Transverse colon (tissue), 4 donors: ENCODE measurements at regions not wholly inside any gene's neighbourhood (a gene's known extent, or its start where the extent isn't known, plus 50 kb on each side); places are given as distances from the start of the nearest gene placed in this dataset.

ENCODE experiments used
- DNase-seq: peaks from one replicate; pipeline ENCODE4 v3.0.0-alpha.2; 2019
- H3K27ac ChIP-seq, 4 donors: fragments of 200-600 bp; sonication (generic); 2 replicates each; pipeline ENCODE4 v1.5.1; 2016 to 2018; ENCODE audit warnings: inconsistent platforms in 4 of 4
- H3K27me3 ChIP-seq: fragments of 200-600 bp; sonication (generic); 2 replicates; pipeline ENCODE4 v1.5.1; 2017; ENCODE audit warnings: inconsistent platforms
- H3K36me3 ChIP-seq, 4 donors: fragments of 200-600 bp; sonication (generic); 2 replicates each; pipeline ENCODE4 v1.5.1; 2017 to 2019; ENCODE audit warnings: inconsistent platforms in 4 of 4
- H3K4me1 ChIP-seq, 4 donors: fragments of 200-600 bp; sonication (generic); 2 replicates each; pipeline ENCODE4 v1.5.1; 2017 to 2020; ENCODE audit warnings: inconsistent platforms in 4 of 4
- H3K4me3 ChIP-seq, 4 donors: fragments of 200-600 bp; sonication (generic); 1 replicate in 1 of 4; 2 replicates in 3 of 4; pipeline versions ENCODE4 v1.5.1 to v1.6.1; 2017 to 2019; ENCODE audit warnings: inconsistent platforms in 4 of 4
- H3K9me3 ChIP-seq, 2 donors: fragments of 200-600 bp; sonication (generic); 2 replicates each; pipeline ENCODE4 v1.5.1; 2017 to 2019; ENCODE audit warnings: inconsistent platforms in 2 of 2
- EP300 ChIP-seq: sonication (generic); formaldehyde crosslinking; IDR thresholded peaks from one replicate; pipeline ENCODE4 v1.6.1; 2017; ENCODE audit warnings: antibody characterized with exemption, low read depth
- POLR2A ChIP-seq: fragments of 450-650 bp; IDR thresholded peaks from one replicate; pipeline ENCODE4 v1.6.1; 2016; ENCODE audit warnings: antibody characterized with exemption, mild to moderate bottlenecking, moderate library complexity
- POLR2AphosphoS5 ChIP-seq, 3 donors: sonication (generic); formaldehyde crosslinking; IDR thresholded peaks; one replicate each; pipeline ENCODE4 v1.6.1; 2016; ENCODE audit warnings: antibody characterized with exemption in 3 of 3
- WGBS, 2 donors: methylation state at CpG; one replicate each; pipeline ENCODE4 v1.1.5; 2018; ENCODE audit warnings: low coverage in 1 of 2; 5-methylcytosine and 5-hydroxymethylcytosine counted together
- in situ Hi-C, 4 donors: fragments of 200-750 bp; cut with MboI; loops; one replicate each; pipeline versions ENCODE4 v1.15.0 to v1.15.1; 2017; ENCODE audit warnings: low sequenced_read_pairs in 3 of 4, low pct_ligation_motif_present in 1 of 4, low pct_unique_long_range_greater_than_20kb in 1 of 4
- intact Hi-C: fragments of 100-400 bp; cut with DNase I; formaldehyde crosslinking; loops from one replicate; pipeline ENCODE4 v1.15.1; 2023; ENCODE audit warnings: low total_unique reads
- TF ChIP-seq, protein P1 (sequence below), 5 experiments: fragments of 200-600 bp in 3 of 5; fragments of 450-650 bp in 2 of 5; sonication (generic) in 3 of 5; IDR thresholded peaks; 1 replicate in 2 of 5; 2 replicates in 3 of 5; pipeline ENCODE4 v1.5.1; 2016 to 2017; ENCODE audit warnings: antibody characterized with exemption in 5 of 5, inconsistent platforms in 3 of 5, mild to moderate bottlenecking in 2 of 5, moderate library complexity in 1 of 5

DNA sequence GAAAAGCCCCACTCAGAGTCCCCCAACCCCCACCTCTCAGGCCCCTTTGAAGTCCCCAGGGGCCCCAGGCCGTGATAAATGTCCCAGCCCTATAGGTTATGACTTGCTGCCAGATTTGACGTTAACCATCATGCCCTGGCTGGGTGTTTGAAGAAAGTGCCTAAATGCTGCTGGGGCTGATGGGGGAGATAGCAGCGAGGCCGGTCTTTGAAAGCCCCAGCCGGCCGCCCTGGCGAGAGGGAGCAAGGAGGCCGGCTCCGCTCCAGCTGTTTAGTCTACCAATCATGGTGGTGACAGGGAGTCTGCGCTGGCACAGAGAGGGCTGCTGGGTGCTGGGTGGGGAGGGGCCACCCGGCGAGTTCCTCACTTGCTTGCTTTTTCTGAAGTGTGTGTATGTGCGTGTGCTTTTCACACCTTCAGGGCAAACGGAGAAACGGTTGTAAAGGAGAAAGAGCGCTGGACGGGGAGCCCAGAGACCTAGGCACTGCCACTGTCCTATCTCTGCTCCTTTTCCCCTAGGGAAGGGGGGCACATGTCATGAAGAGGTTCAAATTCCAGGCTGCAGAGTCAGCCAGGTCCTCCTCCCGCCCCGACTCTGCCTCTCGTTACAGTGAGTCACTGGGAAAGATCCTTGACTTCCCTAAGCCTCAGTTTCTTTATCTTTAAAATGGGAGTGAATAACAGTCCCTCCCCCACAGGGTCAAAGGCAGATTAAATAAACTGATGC is 126.1 kb upstream of the HAND1 start:
- intact Hi-C loops (no loop called here), in situ Hi-C loops (loop anchor here in 3 of 4 donors (10.0 to 25.0 kb wide), 4 partner anchors 79 to 642 kb away; no protein-coding TSS in a partner anchor)
- TF ChIP-seq EP300 (no peak), POLR2A (no peak), POLR2AphosphoS5 (IDR thresholded peaks at IDR 0.05) (no peak)
- TF ChIP-seq, protein P1, sequence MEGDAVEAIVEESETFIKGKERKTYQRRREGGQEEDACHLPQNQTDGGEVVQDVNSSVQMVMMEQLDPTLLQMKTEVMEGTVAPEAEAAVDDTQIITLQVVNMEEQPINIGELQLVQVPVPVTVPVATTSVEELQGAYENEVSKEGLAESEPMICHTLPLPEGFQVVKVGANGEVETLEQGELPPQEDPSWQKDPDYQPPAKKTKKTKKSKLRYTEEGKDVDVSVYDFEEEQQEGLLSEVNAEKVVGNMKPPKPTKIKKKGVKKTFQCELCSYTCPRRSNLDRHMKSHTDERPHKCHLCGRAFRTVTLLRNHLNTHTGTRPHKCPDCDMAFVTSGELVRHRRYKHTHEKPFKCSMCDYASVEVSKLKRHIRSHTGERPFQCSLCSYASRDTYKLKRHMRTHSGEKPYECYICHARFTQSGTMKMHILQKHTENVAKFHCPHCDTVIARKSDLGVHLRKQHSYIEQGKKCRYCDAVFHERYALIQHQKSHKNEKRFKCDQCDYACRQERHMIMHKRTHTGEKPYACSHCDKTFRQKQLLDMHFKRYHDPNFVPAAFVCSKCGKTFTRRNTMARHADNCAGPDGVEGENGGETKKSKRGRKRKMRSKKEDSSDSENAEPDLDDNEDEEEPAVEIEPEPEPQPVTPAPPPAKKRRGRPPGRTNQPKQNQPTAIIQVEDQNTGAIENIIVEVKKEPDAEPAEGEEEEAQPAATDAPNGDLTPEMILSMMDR (IDR thresholded peaks at IDR 0.05): no peak
- DNase-seq: peak; percentile 14
- no peaks in the 10 kb centered on the region for H3K36me3 ChIP-seq
- peak overlapping the region in 3 of 4 donors; percentile 7 to 28 (median 17) for H3K27ac ChIP-seq
- H3K9me3 ChIP-seq: no peaks in the 10 kb centered on the region
- H3K4me1 ChIP-seq: peaks cover 0 to 5% (median 4%) of the 10 kb centered on the region in 4 donors
- H3K27me3 ChIP-seq: peaks cover 39% of the 10 kb centered on the region
- WGBS, 2 donors: 6% methylated on average over 20 of the region's 20 CpGs; no CpG with 5 or more reads in 1 of the 2 donors
- no peak overlapping the region for H3K4me3 ChIP-seq

DNA sequence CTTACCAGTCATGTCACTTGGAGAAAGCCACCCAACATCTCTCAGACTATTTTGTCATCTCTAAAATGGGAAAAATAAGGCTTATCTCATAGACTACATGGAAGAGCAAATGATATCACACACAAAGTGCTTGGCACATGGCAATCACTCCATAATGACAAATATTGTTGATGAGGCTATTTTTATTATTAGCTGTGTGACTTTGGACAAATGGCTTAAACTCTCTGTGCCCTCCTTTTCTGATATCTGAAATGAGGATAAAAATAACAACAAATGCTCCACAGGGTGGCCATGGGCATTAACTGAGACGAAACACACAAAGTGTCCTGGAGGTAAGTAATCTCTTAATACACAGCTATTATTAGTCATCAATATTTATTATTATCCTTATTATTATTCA is 125.5 kb upstream of the HAND1 start:
- peak overlapping the region in 3 of 4 donors; percentile 7 to 28 (median 17) for H3K27ac ChIP-seq
- 67 to 77% methylated on average over 1 of the region's 1 CpG for WGBS, 2 donors
- in situ Hi-C loops: loop anchor here in 3 of 4 donors (10.0 to 25.0 kb wide), 4 partner anchors 79 to 641 kb away; no protein-coding TSS in a partner anchor
- no peaks in the 10 kb centered on the region for H3K36me3 ChIP-seq
- DNase-seq: no peak
- TF ChIP-seq EP300 (no peak), POLR2AphosphoS5 (IDR thresholded peaks at IDR 0.05) (no peak), POLR2A (no peak)
- TF ChIP-seq, protein P1 (IDR thresholded peaks at IDR 0.05): no peak
- intact Hi-C loops: no loop called here
- H3K4me3 ChIP-seq: no peak overlapping the region
- H3K4me1 ChIP-seq: peaks cover 0 to 5% (median 4%) of the 10 kb centered on the region in 4 donors
- no peaks in the 10 kb centered on the region for H3K9me3 ChIP-seq
- H3K27me3 ChIP-seq: peaks cover 33% of the 10 kb centered on the region

DNA sequence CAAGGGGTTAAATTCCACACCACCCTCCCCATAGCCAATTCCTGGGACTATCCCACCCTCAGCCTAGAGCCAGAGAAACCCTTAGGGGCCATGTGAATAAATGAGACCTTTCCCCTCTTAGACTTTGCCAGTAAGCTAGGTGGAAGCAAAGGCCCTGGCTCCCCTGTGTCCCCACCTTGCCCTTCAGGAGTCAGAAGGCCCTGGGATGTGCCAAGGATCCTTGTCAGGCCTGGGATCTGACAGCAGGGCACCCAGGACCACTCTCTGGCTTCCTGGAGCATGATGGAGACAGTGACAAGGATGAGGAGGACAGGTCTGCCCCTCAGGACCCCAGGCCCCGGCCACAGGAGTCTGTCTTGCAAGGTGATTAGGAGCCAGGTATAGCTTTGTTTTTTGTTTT is 125.0 kb upstream of the HAND1 start:
- Histone ChIP-seq H3K27ac (no peak overlapping the region), H3K4me1 (peaks cover 0 to 5% (median 4%) of the 10 kb centered on the region in 4 donors), H3K27me3 (peaks cover 29% of the 10 kb centered on the region), H3K36me3 (no peaks in the 10 kb centered on the region), H3K9me3 (no peaks in the 10 kb centered on the region), H3K4me3 (no peak overlapping the region)
- no peak for DNase-seq
- in situ Hi-C loops: loop anchor here in 3 of 4 donors (10.0 to 25.0 kb wide), 4 partner anchors 78 to 641 kb away; no protein-coding TSS in a partner anchor
- WGBS, 2 donors: 88% methylated on average over 1 of the region's 1 CpG; no CpG with 5 or more reads in 1 of the 2 donors
- intact Hi-C loops: no loop called here
- TF ChIP-seq EP300 (no peak), POLR2A (no peak)
- TF ChIP-seq, protein P1 (IDR thresholded peaks at IDR 0.05): no peak

DNA sequence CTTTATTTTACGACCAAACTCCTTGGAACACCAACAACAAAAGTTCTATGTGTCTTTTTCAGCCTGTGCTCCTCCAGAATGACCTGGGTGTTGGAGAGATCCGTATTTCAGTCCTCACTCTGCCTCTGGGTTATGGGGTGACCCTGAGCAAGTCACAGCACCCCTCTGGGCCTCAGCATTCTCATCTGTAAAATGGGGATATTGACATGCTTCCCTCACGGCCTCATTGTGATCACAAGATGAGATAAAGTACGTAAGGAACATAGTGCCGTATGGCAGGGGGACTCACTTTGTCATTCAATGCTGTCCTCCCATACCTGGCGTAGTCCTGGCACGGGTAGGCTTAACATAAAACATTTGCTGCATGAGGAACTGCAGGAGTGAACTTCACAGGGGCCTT is 123.0 kb upstream of the HAND1 start:
- Histone ChIP-seq H3K9me3 (no peaks in the 10 kb centered on the region), H3K4me1 (peaks cover 0 to 5% (median 2%) of the 10 kb centered on the region in 4 donors), H3K4me3 (no peak overlapping the region), H3K36me3 (no peaks in the 10 kb centered on the region), H3K27ac (no peak overlapping the region), H3K27me3 (peaks cover 29% of the 10 kb centered on the region)
- intact Hi-C loops: no loop called here
- 41 to 69% methylated on average over 3 to 7 of the region's 7 CpGs for WGBS, 2 donors
- in situ Hi-C loops: loop anchor here in 3 of 4 donors (10.0 to 25.0 kb wide), 4 partner anchors 76 to 639 kb away; no protein-coding TSS in a partner anchor
- no peak for DNase-seq
- TF ChIP-seq EP300: no peak
- TF ChIP-seq, protein P1 (IDR thresholded peaks at IDR 0.05): no peak
- no peak for TF ChIP-seq POLR2AphosphoS5 (IDR thresholded peaks at IDR 0.05)
- TF ChIP-seq POLR2A: no peak
